IMR-90 (cell line): ENCODE measurements at regions not wholly inside any gene's neighbourhood (a gene's known extent, or its start where the extent isn't known, plus 50 kb on each side); places are given as distances from the start of the nearest gene placed in this dataset.

Experiments used
- ATAC-seq: fragments of 200-7000 bp; cut with Tn5 transposase; 2 replicates; pipeline ENCODE4 v1.9.1; 2020; ENCODE audit warnings: low read depth, mild to moderate bottlenecking, moderate library complexity
- BruUV-seq: library from RNA; stranded (reverse); fragments of 400-500 nt; replicated peaks from 2 replicates; lab custom pipeline; 2021; lab: Mats Ljungman, UMichigan
- CTCF ChIA-PET: fragments of 300-600 bp; formaldehyde crosslinking; extraction: SDS; loops from one replicate; lab custom pipeline; 2021; ENCODE audit warnings: antibody characterized with exemption; lab: Yijun Ruan, JAX
- POLR2A ChIA-PET: fragments of 300-600 bp; sonication (Branson Sonifier 250); formaldehyde crosslinking; loops from one replicate; lab custom pipeline; 2022; ENCODE audit warnings: antibody characterized with exemption; ENCODE audit not compliant: unreplicated experiment; lab: Charles Lee
- DNase-seq: peaks from one replicate; pipeline ENCODE4 v3.0.0; 2013
- H2AFZ ChIP-seq: replicated peaks from 2 replicates; pipeline ENCODE3; 2013; ENCODE audit warnings: low read length, mild to moderate bottlenecking; ENCODE audit not compliant: poor library complexity
- H2AK5ac ChIP-seq: 2 replicates; pipeline ENCODE4 v1.6.1; 2013; ENCODE audit warnings: low read depth, low read length, inconsistent platforms
- H2AK9ac ChIP-seq: replicated peaks from 2 replicates; pipeline ENCODE3; 2013; ENCODE audit warnings: mild to moderate bottlenecking, low read depth, low read length, moderate library complexity; ENCODE audit not compliant: poor library complexity
- H2BK120ac ChIP-seq: 2 replicates; pipeline ENCODE4 v1.6.1; 2013; ENCODE audit warnings: low read depth, low read length, inconsistent platforms
- H2BK15ac ChIP-seq: 3 replicates; pipeline ENCODE4 v1.6.1; 2013; ENCODE audit warnings: low read depth, low read length, inconsistent platforms
- H2BK20ac ChIP-seq: 2 replicates; pipeline ENCODE4 v1.6.1; 2013; ENCODE audit warnings: low read depth, mild to moderate bottlenecking, inconsistent platforms, low read length, moderate library complexity
- H2BK5ac ChIP-seq: 2 replicates; pipeline ENCODE4 v1.6.1; 2013; ENCODE audit warnings: mild to moderate bottlenecking, low read depth, low read length, inconsistent platforms; ENCODE audit not compliant: poor library complexity, severe bottlenecking
- H3K14ac ChIP-seq: replicated peaks from 2 replicates; pipeline ENCODE4 v1.6.1; 2013; ENCODE audit warnings: low read depth, low read length, inconsistent platforms
- H3K18ac ChIP-seq: 2 replicates; pipeline ENCODE4 v1.6.1; 2013; ENCODE audit warnings: low read depth, low read length, control low read depth
- H3K23ac ChIP-seq: 2 replicates; pipeline ENCODE4 v1.6.1; 2013; ENCODE audit warnings: low read depth, low read length, inconsistent platforms
- H3K27ac ChIP-seq: 2 replicates; pipeline ENCODE4 v1.5.1; 2013; ENCODE audit warnings: mild to moderate bottlenecking, control low read depth, low read length; ENCODE audit not compliant: insufficient read depth
- H3K27me3 ChIP-seq: 2 replicates; pipeline ENCODE4 v1.6.1; 2013; ENCODE audit warnings: low read length; ENCODE audit not compliant: control insufficient read depth, insufficient read depth
- H3K36me3 ChIP-seq: 2 replicates; pipeline ENCODE4 v1.6.1; 2013; ENCODE audit warnings: low read length, mixed read lengths; ENCODE audit not compliant: control insufficient read depth, insufficient read depth
- H3K4ac ChIP-seq: 2 replicates; pipeline ENCODE4 v1.6.1; 2013; ENCODE audit warnings: low read depth, low read length, inconsistent platforms
- H3K4me1 ChIP-seq: 2 replicates; pipeline ENCODE4 v1.6.1; 2013; ENCODE audit warnings: low read length, mixed read lengths; ENCODE audit not compliant: control insufficient read depth, insufficient read depth
- H3K4me2 ChIP-seq: 2 replicates; pipeline ENCODE4 v1.6.1; 2013; ENCODE audit warnings: low read depth, mild to moderate bottlenecking, control low read depth, low read length, moderate library complexity
- H3K4me3 ChIP-seq: 2 replicates; pipeline ENCODE4 v1.5.1; 2013; ENCODE audit warnings: low read depth, mild to moderate bottlenecking, control low read depth, low read length, moderate library complexity; ENCODE audit not compliant: insufficient read depth
- H3K56ac ChIP-seq: 2 replicates; pipeline ENCODE4 v1.6.1; 2013; ENCODE audit warnings: low read length, inconsistent platforms; ENCODE audit not compliant: insufficient read depth; ENCODE audit errors: extremely low read depth
- H3K79me1 ChIP-seq, 2 experiments: 2 replicates each; pipeline ENCODE4 v1.6.1; 2013; ENCODE audit warnings: low read length in 2 of 2, inconsistent platforms in 1 of 2, low read depth in 1 of 2
- H3K9ac ChIP-seq: 2 replicates; pipeline ENCODE4 v1.6.1; 2013; ENCODE audit warnings: low read depth, low read length, control low read depth
- H3K9me1 ChIP-seq: 2 replicates; pipeline ENCODE4 v1.6.1; 2013; ENCODE audit warnings: low read length, inconsistent platforms; ENCODE audit not compliant: insufficient read depth
- H3K9me3 ChIP-seq: 2 replicates; pipeline ENCODE4 v1.6.1; 2013; ENCODE audit warnings: low read length; ENCODE audit not compliant: control insufficient read depth, insufficient read depth
- H4K20me1 ChIP-seq: 2 replicates; pipeline ENCODE4 v1.6.1; 2013; ENCODE audit warnings: low read length, inconsistent platforms; ENCODE audit not compliant: insufficient read depth
- H4K5ac ChIP-seq: 2 replicates; pipeline ENCODE4 v1.6.1; 2013; ENCODE audit warnings: mild to moderate bottlenecking, low read depth, low read length, control low read depth
- H4K8ac ChIP-seq, 2 experiments: 2 replicates each; pipeline ENCODE4 v1.6.1; 2013; ENCODE audit warnings: low read depth in 2 of 2, low read length in 2 of 2, control low read depth in 1 of 2, inconsistent platforms in 1 of 2
- H4K91ac ChIP-seq: 2 replicates; pipeline ENCODE4 v1.6.1; 2013; ENCODE audit warnings: low read depth, low read length, inconsistent platforms; ENCODE audit not compliant: insufficient read depth
- CEBPB ChIP-seq: IDR thresholded peaks from 2 replicates; pipeline ENCODE4 v1.6.1; 2012; ENCODE audit warnings: low read depth, low read length, improper control_type of control experiment
- FOS ChIP-seq: fragments of 150-350 bp; IDR thresholded peaks from 2 replicates; pipeline ENCODE4 v1.6.1; 2016; ENCODE audit warnings: low read depth, low read length
- RAD21 ChIP-seq: IDR thresholded peaks from 2 replicates; pipeline ENCODE4 v1.6.1; 2012; ENCODE audit warnings: low read length, improper control_type of control experiment
- RFX5 ChIP-seq: IDR thresholded peaks from 2 replicates; pipeline ENCODE4 v1.8.0; 2012; ENCODE audit warnings: low read depth, mild to moderate bottlenecking, low read length, moderate library complexity
- WGBS, 2 experiments: methylation state at CpG; one replicate each; pipeline versions ENCODE4 v1.1.5 to v1.1.7; 2013; ENCODE audit warnings: missing lambda C conversion rate in 2 of 2; ENCODE audit not compliant: insufficient read length in 1 of 2; ENCODE audit errors: extremely low coverage in 2 of 2; 5-methylcytosine and 5-hydroxymethylcytosine counted together
- dilution Hi-C: fragments of 300-500 bp; cut with HindIII; formaldehyde crosslinking; loops from one replicate; pipeline ENCODE4 v1.14.3; 2018; ENCODE audit warnings: low sequenced_read_pairs; ENCODE audit not compliant: unreplicated experiment
- in situ Hi-C: fragments of 300-500 bp; cut with MboI; formaldehyde crosslinking; loops from 3 replicates; pipeline ENCODE4 v1.14.3; 2019; ENCODE audit warnings: low sequenced_read_pairs, inconsistent platforms, mixed read lengths
- intact Hi-C: fragments of 100-400 bp; cut with micrococcal nuclease; formaldehyde crosslinking; loops from 2 replicates; pipeline ENCODE4 v1.10.0; 2022

DNA sequence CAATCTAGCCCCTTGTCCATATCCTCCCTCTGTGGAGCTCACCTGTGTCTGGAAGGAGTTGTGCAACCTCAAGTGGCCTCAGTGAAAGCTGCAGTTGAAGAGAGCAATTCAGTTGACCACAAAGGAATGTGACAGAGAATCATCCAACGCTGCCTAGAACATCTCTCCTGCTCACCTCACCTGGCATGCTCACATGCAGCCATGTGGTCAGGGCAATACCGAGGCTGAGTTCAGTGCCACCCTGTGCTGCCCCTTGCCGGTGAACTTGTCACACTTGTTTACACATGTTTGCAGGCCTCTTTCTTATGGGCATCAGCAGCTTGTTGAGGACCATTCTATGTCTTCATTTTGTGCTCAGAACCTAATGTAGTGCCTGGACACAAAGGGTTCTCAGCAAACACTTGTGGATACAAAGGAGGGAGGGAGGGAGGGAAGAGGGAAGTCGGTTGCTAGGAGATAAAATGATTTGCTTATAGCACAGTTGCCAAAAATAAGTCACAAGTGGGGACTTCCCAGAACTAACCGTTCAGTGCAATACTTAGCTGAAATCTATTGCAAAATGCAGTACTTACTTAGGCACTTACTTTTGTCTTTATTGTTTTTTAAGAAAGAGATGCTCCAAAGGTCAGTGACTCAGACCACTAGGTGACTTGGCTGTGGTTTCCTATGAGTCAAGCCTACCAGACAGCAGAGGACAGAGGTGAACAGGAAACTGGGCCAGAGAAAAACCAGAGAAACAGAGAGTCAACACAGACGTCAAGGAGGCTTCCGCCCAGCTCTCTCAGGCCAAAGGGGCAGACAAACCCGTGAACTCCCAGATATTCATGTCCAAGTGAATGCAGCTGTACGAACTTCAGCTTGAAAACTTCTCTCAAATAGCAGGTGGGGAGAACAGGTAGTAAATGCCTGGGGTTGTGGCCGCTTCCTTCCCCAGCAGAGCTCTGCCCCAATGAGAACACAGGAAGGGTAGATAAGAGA is 227.8 kb upstream of the CTNNB1 start:
- Histone ChIP-seq H4K20me1 (no peaks in the 10 kb centered on the region), H3K14ac (peak overlapping the region; percentile 44), H3K27ac (no peak overlapping the region), H2AFZ (peak overlapping the region; percentile 13), H3K9me1 (peaks cover 7% of the 10 kb centered on the region; the same call in 1 of the 2 replicates), H3K4ac (no peak overlapping the region), H2BK5ac (peak overlapping the region; percentile 16), H4K91ac (peak overlapping the region; percentile 24; the same call in 1 of the 2 replicates), H3K9me3 (no peaks in the 10 kb centered on the region), H2BK15ac (0 out of 3 replicates have a peak overlapping the region, but pooled peaks have one; percentile 49), H2BK120ac (peak overlapping the region; percentile 38; the same call in 1 of the 2 replicates), H2AK5ac (no peak overlapping the region; the same call in 1 of the 2 replicates), H3K79me1 (no peaks in the 10 kb centered on the region; a peak in 1 of 4 replicates), H2AK9ac (peak overlapping the region; percentile 45), H3K4me2 (peak overlapping the region; percentile 31; the same call in 1 of the 2 replicates), H3K4me3 (no peak overlapping the region), H3K27me3 (no peaks in the 10 kb centered on the region), H4K8ac (peak overlapping the region in 1 of 2 experiments; percentile 13; a peak in 1 of 4 replicates), H3K4me1 (peaks cover 4% of the 10 kb centered on the region; the same call in 1 of the 2 replicates), H3K56ac (no peak overlapping the region), H3K18ac (no peak overlapping the region; the same call in 1 of the 2 replicates), H3K36me3 (no peaks in the 10 kb centered on the region), H3K9ac (no peak overlapping the region), H3K23ac (no peak overlapping the region), H4K5ac (no peak overlapping the region), H2BK20ac (peak overlapping the region; percentile 20; the same call in 1 of the 2 replicates)
- ChIA-PET POLR2A (no interaction called here), CTCF (no interaction called here)
- DNase-seq (peak; percentile 86), ATAC-seq (no peak)
- dilution Hi-C loops = no loop called here
- WGBS, 2 experiments = 53% methylated on average over 3 of the region's 10 CpGs; no CpG with 5 or more reads in 1 of the 2 experiments
- TF ChIP-seq FOS (peak; percentile 32; the same call in 1 of the 2 replicates), CEBPB (peak; percentile 61; the same call in 1 of the 2 replicates), RFX5 (no peak), RAD21 (no peak)
- BruUV-seq = no TSS peak
- in situ Hi-C loops = no loop called here
- intact Hi-C loops = no loop called here
